BLaER1 treated with 17β-estradiol and CSF1 and Interleukin-3, amounts not matched to agents 10 nM and 100 nM (cell line): ENCODE measurements at regions not wholly inside any gene's neighbourhood (a gene's known extent, or its start where the extent isn't known, plus 50 kb on each side); places are given as distances from the start of the nearest gene placed in this dataset.

ENCODE experiments used
- H3K27ac ChIP-seq, 11 experiments: shearing (Covaris generic); formaldehyde crosslinking; 2 replicates each; pipeline ENCODE4 v1.8.1; 2022
- H3K27me3 ChIP-seq, 11 experiments: shearing (Covaris generic); formaldehyde crosslinking; 2 replicates each; pipeline ENCODE4 v1.8.1; 2022
- H3K36me3 ChIP-seq, 11 experiments: shearing (Covaris generic); formaldehyde crosslinking; 2 replicates each; pipeline ENCODE4 v1.8.1; 2022
- H3K4me1 ChIP-seq, 10 experiments: shearing (Covaris generic); formaldehyde crosslinking; 2 replicates each; pipeline ENCODE4 v1.8.1; 2022
- H3K4me2 ChIP-seq, 11 experiments: shearing (Covaris generic); formaldehyde crosslinking; 2 replicates each; pipeline ENCODE4 v1.8.1; 2022
- H3K4me3 ChIP-seq, 10 experiments: shearing (Covaris generic); formaldehyde crosslinking; 2 replicates each; pipeline ENCODE4 v1.8.1; 2022
- H3K9ac ChIP-seq, 11 experiments: shearing (Covaris generic); formaldehyde crosslinking; 2 replicates each; pipeline ENCODE4 v1.8.1; 2022
- H3K9me3 ChIP-seq, 11 experiments: shearing (Covaris generic); formaldehyde crosslinking; replicated peaks in 1 of 11; 2 replicates each; pipeline ENCODE4 v1.8.1; 2022
- H4K20me1 ChIP-seq, 11 experiments: shearing (Covaris generic); formaldehyde crosslinking; 2 replicates each; pipeline ENCODE4 v1.8.1; 2022
- Cebpa-rat ChIP-seq, 11 experiments: shearing (Covaris generic); IDR thresholded peaks; 2 replicates each; pipeline ENCODE4 v1.8.1; 2022

GRCh38 chr7:47651355-47652317 lies 69.7 kb upstream of the TNS3 start:
- peak overlapping the region; percentile 16 to 88 (median 81) for H3K4me2 ChIP-seq
- H3K4me1 ChIP-seq: peaks cover 67 to 91% (median 78%) of the 10 kb centered on the region in 10 experiments
- peak overlapping the region in 9 of 11 experiments; percentile 35 to 68 (median 54); a peak in 15 of 22 replicates for H3K9ac ChIP-seq
- H3K9me3 ChIP-seq: peaks cover 0 to 13% (median 0%) of the 10 kb centered on the region in 11 experiments; a peak in 3 of 22 replicates
- H3K27ac ChIP-seq: peak overlapping the region in 9 of 11 experiments; percentile 79 to 86 (median 86); a peak in 18 of 22 replicates
- no peaks in the 10 kb centered on the region for H3K36me3 ChIP-seq
- no peaks in the 10 kb centered on the region for H4K20me1 ChIP-seq
- TF ChIP-seq Cebpa-rat (IDR thresholded peaks at IDR 0.05): peak in 3 of 11 experiments; percentile 19 to 75 (median 65); a peak in 4 of 22 replicates
- H3K27me3 ChIP-seq: no peaks in the 10 kb centered on the region
- H3K4me3 ChIP-seq: no peak overlapping the region

GRCh38 chr7:47649919-47650318 lies 68.0 kb upstream of the TNS3 start:
- H3K36me3 ChIP-seq: no peaks in the 10 kb centered on the region
- H4K20me1 ChIP-seq: no peaks in the 10 kb centered on the region
- TF ChIP-seq Cebpa-rat (IDR thresholded peaks at IDR 0.05): no peak
- H3K27ac ChIP-seq: peak overlapping the region in 9 of 11 experiments; percentile 79 to 86 (median 86); a peak in 18 of 22 replicates
- H3K27me3 ChIP-seq: no peaks in the 10 kb centered on the region
- H3K4me2 ChIP-seq: peak overlapping the region; percentile 78 to 88 (median 82); a peak in 18 of 22 replicates
- H3K9ac ChIP-seq: peak overlapping the region in 1 of 11 experiments; percentile 29; a peak in 3 of 22 replicates
- H3K4me3 ChIP-seq: no peak overlapping the region
- H3K9me3 ChIP-seq: peaks cover 0 to 17% (median 2%) of the 10 kb centered on the region in 11 experiments; a peak in 10 of 22 replicates
- peaks cover 69 to 92% (median 84%) of the 10 kb centered on the region in 10 experiments for H3K4me1 ChIP-seq

GRCh38 chr7:47648275-47648925 lies 66.5 kb upstream of the TNS3 start:
- TF ChIP-seq Cebpa-rat (IDR thresholded peaks at IDR 0.05): no peak
- no peaks in the 10 kb centered on the region for H3K27me3 ChIP-seq

GRCh38 chr7:47647918-47648250 lies 66.0 kb upstream of the TNS3 start:
- peak overlapping the region; percentile 78 to 88 (median 82) for H3K4me2 ChIP-seq
- H3K27ac ChIP-seq: peak overlapping the region; percentile 51 to 86 (median 84)
- no peaks in the 10 kb centered on the region for H3K27me3 ChIP-seq
- peaks cover 14 to 37% (median 22%) of the 10 kb centered on the region in 11 experiments for H3K9me3 ChIP-seq
- H3K9ac ChIP-seq: peak overlapping the region in 10 of 11 experiments; percentile 20 to 77 (median 71); a peak in 19 of 22 replicates
- no peaks in the 10 kb centered on the region for H4K20me1 ChIP-seq
- H3K36me3 ChIP-seq: no peaks in the 10 kb centered on the region
- peaks cover 52 to 71% (median 67%) of the 10 kb centered on the region in 10 experiments for H3K4me1 ChIP-seq
- peak overlapping the region in 3 of 10 experiments; percentile 4 to 20 (median 10); a peak in 3 of 20 replicates for H3K4me3 ChIP-seq
- no peak for TF ChIP-seq Cebpa-rat (IDR thresholded peaks at IDR 0.05)

More at GRCh38 chr7:47648275-47648925, 66.5 kb upstream of the TNS3 start:
- peak overlapping the region in 9 of 11 experiments; percentile 63 to 77 (median 71); a peak in 15 of 22 replicates for H3K9ac ChIP-seq
- H3K4me1 ChIP-seq: peaks cover 54 to 77% (median 69%) of the 10 kb centered on the region in 10 experiments
- H3K27ac ChIP-seq: peak overlapping the region in 10 of 11 experiments; percentile 53 to 86 (median 86); a peak in 20 of 22 replicates
- H3K4me3 ChIP-seq: 0 out of 20 replicates have a peak overlapping the region, but pooled peaks of 1 of the 10 experiments have one; percentile 5
- H3K4me2 ChIP-seq: peak overlapping the region; percentile 78 to 88 (median 82)
- H4K20me1 ChIP-seq: no peaks in the 10 kb centered on the region
- peaks cover 9 to 32% (median 17%) of the 10 kb centered on the region in 11 experiments for H3K9me3 ChIP-seq
- no peaks in the 10 kb centered on the region for H3K36me3 ChIP-seq

- Histone ChIP-seq H4K20me1 (no peaks in the 10 kb centered on the region), H3K4me2 (peak overlapping the region; percentile 78 to 88 (median 82)), H3K9ac (peak overlapping the region; percentile 16 to 77 (median 71); a peak in 21 of 22 replicates), H3K36me3 (no peaks in the 10 kb centered on the region), H3K27ac (peak overlapping the region; percentile 51 to 86 (median 84)), H3K4me3 (peak overlapping the region in 5 of 10 experiments; percentile 4 to 38 (median 10); a peak in 5 of 20 replicates), H3K4me1 (peaks cover 52 to 68% (median 65%) of the 10 kb centered on the region in 10 experiments), H3K27me3 (no peaks in the 10 kb centered on the region), H3K9me3 (peaks cover 14 to 40% (median 24%) of the 10 kb centered on the region in 11 experiments)
- TF ChIP-seq Cebpa-rat (IDR thresholded peaks at IDR 0.05): no peak
Observed at GRCh38 chr7:47647181-47647917, 65.4 kb upstream of the TNS3 start.

GRCh38 chr7:47643716-47644400 lies 61.9 kb upstream of the TNS3 start:
- Histone ChIP-seq H3K4me1 (peaks cover 31 to 57% (median 48%) of the 10 kb centered on the region in 10 experiments), H3K27me3 (no peaks in the 10 kb centered on the region), H3K4me3 (no peak overlapping the region), H3K36me3 (no peaks in the 10 kb centered on the region), H3K4me2 (no peak overlapping the region), H4K20me1 (no peaks in the 10 kb centered on the region), H3K9me3 (peaks cover 14 to 37% (median 26%) of the 10 kb centered on the region in 11 experiments), H3K27ac (no peak overlapping the region), H3K9ac (no peak overlapping the region)
- no peak for TF ChIP-seq Cebpa-rat (IDR thresholded peaks at IDR 0.05)

GRCh38 chr7:47640265-47640664 lies 58.4 kb upstream of the TNS3 start:
- Histone ChIP-seq H3K4me3 (no peak overlapping the region), H3K27ac (no peak overlapping the region), H3K27me3 (peaks cover 0 to 11% (median 0%) of the 10 kb centered on the region in 11 experiments; a peak in 1 of 22 replicates), H3K9me3 (peaks cover 14 to 37% (median 26%) of the 10 kb centered on the region in 11 experiments), H3K4me2 (peak overlapping the region in 8 of 11 experiments; percentile 18 to 99 (median 37); a peak in 12 of 22 replicates), H3K36me3 (no peaks in the 10 kb centered on the region), H3K4me1 (peaks cover 27 to 60% (median 53%) of the 10 kb centered on the region in 10 experiments), H4K20me1 (no peaks in the 10 kb centered on the region), H3K9ac (no peak overlapping the region)
- TF ChIP-seq Cebpa-rat (IDR thresholded peaks at IDR 0.05): no peak
